AG04450 (cell line): ENCODE measurements at regions not wholly inside any gene's neighbourhood (a gene's known extent, or its start where the extent isn't known, plus 50 kb on each side); places are given as distances from the start of the nearest gene placed in this dataset.

Experiments
- CTCF ChIA-PET: fragments of 300-600, 350-600 bp; formaldehyde crosslinking; extraction: SDS; loops from one replicate; lab custom pipeline; 2022; ENCODE audit warnings: antibody characterized with exemption, inconsistent platforms; lab: Charles Lee
- POLR2A ChIA-PET: fragments of 350-600 bp; formaldehyde crosslinking; extraction: SDS; loops from one replicate; lab custom pipeline; 2021; ENCODE audit warnings: antibody characterized with exemption, inconsistent platforms; lab: Yijun Ruan, JAX
- DNase-seq: peaks from one replicate; pipeline ENCODE4 v3.0.0-alpha.2; 2011; ENCODE audit warnings: low read depth, low spot score
- H3K27ac ChIP-seq: one replicate; pipeline ENCODE4 v1.5.1; 2012; ENCODE audit warnings: low read depth, low read length, control low read depth
- H3K27me3 ChIP-seq: one replicate; pipeline ENCODE4 v1.6.0; 2012; ENCODE audit warnings: low read length; ENCODE audit not compliant: control insufficient read depth, insufficient read depth
- H3K4me3 ChIP-seq: 2 replicates; pipeline ENCODE4 v1.5.1; 2011; ENCODE audit warnings: mild to moderate bottlenecking, low read depth, low read length, control low read depth
- H3K9me3 ChIP-seq: 2 replicates; pipeline ENCODE4 v1.5.1; 2012; ENCODE audit warnings: low read length; ENCODE audit not compliant: control insufficient read depth, insufficient read depth
- TF ChIP-seq, protein P1 (sequence below): IDR thresholded peaks from 2 replicates; pipeline ENCODE4 v1.5.1; 2011; ENCODE audit warnings: low read depth, low read length, control low read depth, inconsistent platforms

DNA sequence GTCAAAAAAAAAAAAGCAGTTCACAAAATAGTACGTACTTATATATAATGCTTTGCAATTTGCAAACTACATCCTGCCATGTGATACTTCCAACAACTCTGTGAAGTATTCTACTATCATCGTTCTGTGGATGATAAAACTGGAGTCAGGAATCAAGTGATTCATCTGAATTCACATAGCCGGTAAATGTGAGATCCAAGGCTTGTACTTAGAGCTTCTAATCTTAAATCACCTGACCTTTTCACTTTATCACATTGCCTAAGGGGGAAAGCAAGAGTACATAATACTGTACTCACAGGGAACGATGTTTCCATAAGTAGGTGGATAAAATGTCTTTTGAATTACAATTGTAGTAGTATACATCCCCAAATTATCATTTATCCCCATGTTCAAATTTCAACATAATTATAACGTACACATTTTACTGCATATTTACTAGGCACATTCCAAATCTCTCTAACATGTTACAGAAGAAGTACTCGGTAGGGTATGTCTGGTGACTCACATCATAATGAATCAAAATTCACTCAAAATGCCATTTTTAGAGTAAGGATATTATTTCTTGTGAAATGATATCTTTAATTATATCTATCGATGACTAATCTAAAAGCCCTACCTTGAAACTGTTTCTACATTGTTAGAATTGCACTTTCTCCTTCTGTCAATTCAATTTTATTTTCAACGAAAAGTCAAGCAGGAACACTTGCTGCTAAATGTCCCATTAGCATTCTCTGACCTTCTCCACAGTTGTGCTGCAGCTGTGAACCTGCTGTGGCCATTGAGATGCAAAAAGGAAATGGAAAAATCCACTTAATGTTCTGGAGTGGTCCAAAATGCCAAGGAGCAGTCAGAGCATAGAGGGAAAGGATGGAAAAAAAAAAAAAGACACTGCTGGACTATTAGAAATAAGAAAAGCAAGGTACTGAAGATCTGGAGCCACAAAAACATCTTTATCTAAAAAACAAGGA lies 78.9 kb downstream of the OR2K2 start:
- no peaks in the 10 kb centered on the region for H3K27me3 ChIP-seq
- TF ChIP-seq, protein P1, sequence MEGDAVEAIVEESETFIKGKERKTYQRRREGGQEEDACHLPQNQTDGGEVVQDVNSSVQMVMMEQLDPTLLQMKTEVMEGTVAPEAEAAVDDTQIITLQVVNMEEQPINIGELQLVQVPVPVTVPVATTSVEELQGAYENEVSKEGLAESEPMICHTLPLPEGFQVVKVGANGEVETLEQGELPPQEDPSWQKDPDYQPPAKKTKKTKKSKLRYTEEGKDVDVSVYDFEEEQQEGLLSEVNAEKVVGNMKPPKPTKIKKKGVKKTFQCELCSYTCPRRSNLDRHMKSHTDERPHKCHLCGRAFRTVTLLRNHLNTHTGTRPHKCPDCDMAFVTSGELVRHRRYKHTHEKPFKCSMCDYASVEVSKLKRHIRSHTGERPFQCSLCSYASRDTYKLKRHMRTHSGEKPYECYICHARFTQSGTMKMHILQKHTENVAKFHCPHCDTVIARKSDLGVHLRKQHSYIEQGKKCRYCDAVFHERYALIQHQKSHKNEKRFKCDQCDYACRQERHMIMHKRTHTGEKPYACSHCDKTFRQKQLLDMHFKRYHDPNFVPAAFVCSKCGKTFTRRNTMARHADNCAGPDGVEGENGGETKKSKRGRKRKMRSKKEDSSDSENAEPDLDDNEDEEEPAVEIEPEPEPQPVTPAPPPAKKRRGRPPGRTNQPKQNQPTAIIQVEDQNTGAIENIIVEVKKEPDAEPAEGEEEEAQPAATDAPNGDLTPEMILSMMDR: no peak
- ChIA-PET POLR2A (no interaction called here), CTCF (no interaction called here)
- H3K27ac ChIP-seq: no peak overlapping the region
- no peak overlapping the region for H3K4me3 ChIP-seq
- no peak for DNase-seq
- H3K9me3 ChIP-seq: no peaks in the 10 kb centered on the region

DNA sequence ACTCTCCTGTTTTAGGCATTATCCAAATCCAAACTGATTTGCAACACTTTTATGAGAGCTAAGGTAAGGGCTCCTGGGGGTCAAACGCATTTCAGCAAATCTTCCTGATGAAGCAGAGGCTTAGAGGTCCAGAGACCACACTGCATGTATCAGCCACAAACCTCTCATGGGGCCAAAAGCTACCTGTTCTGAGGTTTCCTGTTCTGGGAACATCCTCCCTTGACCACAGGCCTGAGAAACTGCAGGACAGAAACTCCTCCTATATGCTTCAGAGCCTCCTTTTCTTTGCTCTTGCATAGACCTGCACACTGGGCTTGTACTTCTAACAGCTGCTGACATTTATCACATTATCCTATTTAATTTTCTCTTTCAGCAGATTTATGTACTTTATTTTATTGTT lies 92.6 kb downstream of the OR2K2 start:
- no peak overlapping the region for H3K27ac ChIP-seq
- CTCF ChIA-PET: no interaction called here
- POLR2A ChIA-PET: no interaction called here
- no peaks in the 10 kb centered on the region for H3K9me3 ChIP-seq
- TF ChIP-seq, protein P1: no peak
- H3K4me3 ChIP-seq: no peak overlapping the region
- no peak for DNase-seq
- no peaks in the 10 kb centered on the region for H3K27me3 ChIP-seq

DNA sequence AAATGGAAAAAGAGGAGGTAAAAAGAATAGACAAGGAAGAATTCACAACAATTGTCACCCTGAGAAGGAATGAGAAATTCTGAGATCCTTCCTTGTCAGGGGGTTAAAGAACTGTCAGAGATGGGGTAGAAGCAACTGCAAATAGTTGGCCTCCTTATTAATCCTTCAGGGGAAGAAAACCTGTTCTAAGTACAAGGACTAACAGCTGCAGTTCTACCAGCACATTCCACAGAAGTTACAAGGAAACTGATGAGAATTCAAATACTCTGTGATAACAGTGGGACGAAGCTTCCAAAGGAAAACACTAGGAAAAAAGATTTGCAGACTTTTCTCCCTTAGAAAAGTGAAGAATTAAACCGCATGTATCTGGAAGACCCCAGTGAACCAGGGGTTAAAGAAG lies 93.7 kb downstream of the OR2K2 start:
- Histone ChIP-seq H3K4me3 (no peak overlapping the region), H3K27ac (no peak overlapping the region), H3K27me3 (no peaks in the 10 kb centered on the region), H3K9me3 (no peaks in the 10 kb centered on the region)
- TF ChIP-seq, protein P1: no peak
- ChIA-PET POLR2A (no interaction called here), CTCF (no interaction called here)
- no peak for DNase-seq

DNA sequence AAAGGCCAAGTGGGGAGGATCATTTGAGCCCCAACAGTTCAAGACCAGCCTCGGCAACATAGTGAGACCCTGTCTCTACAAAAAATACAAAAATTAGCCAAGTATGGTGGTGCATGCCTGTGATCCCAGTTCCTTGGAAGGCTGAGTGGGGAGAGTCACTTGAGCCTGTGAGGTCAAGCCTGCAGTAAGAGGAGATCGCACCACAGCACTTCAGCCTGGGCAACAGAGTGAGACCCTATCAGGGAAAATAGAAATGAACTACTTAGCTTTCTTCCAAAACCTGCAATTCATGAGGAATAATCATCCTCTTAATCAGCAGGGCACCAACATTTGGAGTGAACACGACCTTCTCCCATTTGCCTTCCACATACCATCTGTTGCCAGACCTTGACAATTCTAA lies 96.1 kb downstream of the OR2K2 start:
- CTCF ChIA-PET: no interaction called here
- TF ChIP-seq, protein P1: no peak
- no peak for DNase-seq

DNA sequence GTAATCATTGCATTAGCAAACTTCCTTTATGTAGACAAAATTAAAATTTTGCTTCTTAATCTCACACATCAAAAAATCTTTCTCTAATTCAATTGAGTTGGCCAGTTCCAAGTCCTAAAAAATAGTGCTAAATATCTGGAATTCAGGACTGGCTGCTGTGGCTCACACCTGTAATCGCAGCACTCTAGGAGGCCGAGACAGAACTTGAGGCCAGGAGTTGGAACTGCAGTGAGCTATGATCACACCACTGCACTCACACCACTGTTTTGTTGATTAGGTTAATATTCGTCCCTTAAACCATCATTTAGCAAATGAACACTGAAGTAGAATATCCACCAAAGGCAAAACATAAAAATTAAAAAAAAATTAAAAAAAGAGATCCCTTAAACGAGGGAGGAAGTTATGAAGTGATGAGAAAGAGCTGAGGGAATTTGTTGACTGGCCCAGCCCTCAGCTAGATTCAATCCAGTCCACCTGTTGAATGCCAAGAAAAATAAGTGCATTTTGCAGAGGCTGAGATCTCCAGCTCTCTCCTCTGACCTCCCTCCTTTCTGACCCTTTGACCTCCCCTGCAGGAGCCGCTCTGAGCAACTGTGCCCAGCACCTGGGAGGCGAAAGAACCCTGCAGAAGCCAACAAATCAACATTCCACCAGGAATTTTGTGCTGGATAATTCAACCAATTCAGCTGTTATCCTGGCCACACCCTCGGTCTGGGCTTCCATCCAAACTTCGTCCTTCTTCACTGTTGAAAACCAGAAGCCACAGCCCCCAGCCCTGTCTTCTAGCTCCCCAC lies 96.8 kb downstream of the OR2K2 start:
- H3K9me3 ChIP-seq: no peaks in the 10 kb centered on the region
- POLR2A ChIA-PET: no interaction called here
- TF ChIP-seq, protein P1: no peak
- H3K4me3 ChIP-seq: no peak overlapping the region
- no peak overlapping the region for H3K27ac ChIP-seq
- CTCF ChIA-PET: no interaction called here
- DNase-seq: no peak
- H3K27me3 ChIP-seq: no peaks in the 10 kb centered on the region

More for the DNA sequence above, 96.1 kb downstream of the OR2K2 start:
- no peaks in the 10 kb centered on the region for H3K9me3 ChIP-seq
- H3K27me3 ChIP-seq: no peaks in the 10 kb centered on the region
- H3K27ac ChIP-seq: no peak overlapping the region
- POLR2A ChIA-PET: no interaction called here
- H3K4me3 ChIP-seq: no peak overlapping the region
